Muscle layer of colon (tissue), 2 donors: ENCODE measurements at regions not wholly inside any gene's neighbourhood (a gene's known extent, or its start where the extent isn't known, plus 50 kb on each side); places are given as distances from the start of the nearest gene placed in this dataset.

Experiments used
- H3K27ac ChIP-seq: one replicate; pipeline ENCODE4 v1.7.0; 2013; ENCODE audit warnings: low read depth, mild to moderate bottlenecking, low read length, moderate library complexity
- H3K27me3 ChIP-seq, 2 donors: one replicate each; pipeline ENCODE4 v1.7.0; 2013; ENCODE audit warnings: low read length in 2 of 2, mild to moderate bottlenecking in 2 of 2; ENCODE audit not compliant: insufficient read depth in 2 of 2, control insufficient read depth in 1 of 2
- H3K36me3 ChIP-seq: one replicate; pipeline ENCODE4 v1.7.0; 2013; ENCODE audit warnings: mild to moderate bottlenecking, low read length; ENCODE audit not compliant: insufficient read depth
- H3K4me1 ChIP-seq: one replicate; pipeline ENCODE4 v1.7.0; 2013; ENCODE audit warnings: mild to moderate bottlenecking, low read length; ENCODE audit not compliant: insufficient read depth
- H3K4me3 ChIP-seq, 2 donors: one replicate each; pipeline ENCODE4 v1.7.0; 2013; ENCODE audit warnings: low read length in 2 of 2, low read depth in 1 of 2, mild to moderate bottlenecking in 1 of 2, moderate library complexity in 1 of 2
- H3K9ac ChIP-seq: one replicate; pipeline ENCODE4 v1.7.0; 2013; ENCODE audit warnings: low read length
- H3K9me3 ChIP-seq: one replicate; pipeline ENCODE4 v1.7.0; 2013; ENCODE audit warnings: mild to moderate bottlenecking, low read length
- donor health status: abdominal sarcoma.
- donor health status: Adenocarcinoma of cecum.

- no peaks in the 10 kb centered on the region for H3K9me3 ChIP-seq
- H3K27me3 ChIP-seq, result no peaks in the 10 kb centered on the region
- H3K4me3 ChIP-seq, result no peak overlapping the region
- H3K9ac ChIP-seq, result no peak overlapping the region
- no peaks in the 10 kb centered on the region for H3K4me1 ChIP-seq
- no peak overlapping the region for H3K27ac ChIP-seq
- no peaks in the 10 kb centered on the region for H3K36me3 ChIP-seq
Measured at GRCh38 chr18:29531746-29532145, 1354.8 kb upstream of the CDH2 start.

- Histone ChIP-seq H3K9me3 (no peaks in the 10 kb centered on the region), H3K4me3 (no peak overlapping the region), H3K36me3 (no peaks in the 10 kb centered on the region), H3K27me3 (no peaks in the 10 kb centered on the region), H3K27ac (no peak overlapping the region), H3K9ac (no peak overlapping the region), H3K4me1 (no peaks in the 10 kb centered on the region)
Measured at GRCh38 chr18:29523371-29523770, 1346.4 kb upstream of the CDH2 start.

- Histone ChIP-seq H3K4me3 (no peak overlapping the region), H3K9me3 (no peaks in the 10 kb centered on the region), H3K27me3 (no peaks in the 10 kb centered on the region), H3K36me3 (no peaks in the 10 kb centered on the region), H3K9ac (no peak overlapping the region), H3K4me1 (no peaks in the 10 kb centered on the region), H3K27ac (no peak overlapping the region)
Measured at GRCh38 chr18:29512761-29513160, 1335.8 kb upstream of the CDH2 start.

GRCh38 chr18:29512203-29512602 lies 1335.3 kb upstream of the CDH2 start:
- H3K27me3 ChIP-seq, result no peaks in the 10 kb centered on the region
- H3K36me3 ChIP-seq, result no peaks in the 10 kb centered on the region
- H3K4me1 ChIP-seq, result no peaks in the 10 kb centered on the region
- H3K4me3 ChIP-seq, result no peak overlapping the region
- no peaks in the 10 kb centered on the region for H3K9me3 ChIP-seq
- H3K9ac ChIP-seq, result no peak overlapping the region
- no peak overlapping the region for H3K27ac ChIP-seq

GRCh38 chr18:29501952-29502351 lies 1325.0 kb upstream of the CDH2 start:
- Histone ChIP-seq H3K27me3 (no peaks in the 10 kb centered on the region), H3K9ac (no peak overlapping the region), H3K27ac (no peak overlapping the region), H3K4me3 (no peak overlapping the region), H3K4me1 (no peaks in the 10 kb centered on the region), H3K36me3 (no peaks in the 10 kb centered on the region), H3K9me3 (no peaks in the 10 kb centered on the region)

GRCh38 chr18:29496152-29496680 lies 1319.3 kb upstream of the CDH2 start:
- Histone ChIP-seq H3K9me3 (no peaks in the 10 kb centered on the region), H3K27ac (no peak overlapping the region), H3K4me1 (no peaks in the 10 kb centered on the region), H3K4me3 (no peak overlapping the region), H3K36me3 (no peaks in the 10 kb centered on the region), H3K9ac (no peak overlapping the region), H3K27me3 (no peaks in the 10 kb centered on the region)

- H3K4me3 ChIP-seq, result no peak overlapping the region
- no peak overlapping the region for H3K27ac ChIP-seq
- H3K4me1 ChIP-seq, result no peaks in the 10 kb centered on the region
- no peaks in the 10 kb centered on the region for H3K27me3 ChIP-seq
- no peaks in the 10 kb centered on the region for H3K9me3 ChIP-seq
- no peak overlapping the region for H3K9ac ChIP-seq
- no peaks in the 10 kb centered on the region for H3K36me3 ChIP-seq
Measured at GRCh38 chr18:29494371-29494770, 1317.4 kb upstream of the CDH2 start.

GRCh38 chr18:29491907-29492306 lies 1315.0 kb upstream of the CDH2 start:
- Histone ChIP-seq H3K9ac (no peak overlapping the region), H3K4me1 (no peaks in the 10 kb centered on the region), H3K27me3 (no peaks in the 10 kb centered on the region), H3K9me3 (no peaks in the 10 kb centered on the region), H3K36me3 (no peaks in the 10 kb centered on the region), H3K27ac (no peak overlapping the region), H3K4me3 (no peak overlapping the region)

GRCh38 chr18:29488617-29489016 lies 1311.7 kb upstream of the CDH2 start:
- Histone ChIP-seq H3K4me3 (no peak overlapping the region), H3K27ac (no peak overlapping the region), H3K36me3 (no peaks in the 10 kb centered on the region), H3K4me1 (no peaks in the 10 kb centered on the region), H3K9ac (no peak overlapping the region), H3K27me3 (no peaks in the 10 kb centered on the region), H3K9me3 (no peaks in the 10 kb centered on the region)

GRCh38 chr18:29465526-29465925 lies 1288.6 kb upstream of the CDH2 start:
- Histone ChIP-seq H3K9ac (no peak overlapping the region), H3K27ac (no peak overlapping the region), H3K4me3 (no peak overlapping the region), H3K9me3 (no peaks in the 10 kb centered on the region), H3K27me3 (no peaks in the 10 kb centered on the region), H3K36me3 (no peaks in the 10 kb centered on the region), H3K4me1 (no peaks in the 10 kb centered on the region)

GRCh38 chr18:29459972-29460371 lies 1283.0 kb upstream of the CDH2 start:
- no peak overlapping the region for H3K27ac ChIP-seq

GRCh38 chr18:29457316-29457889 lies 1280.5 kb upstream of the CDH2 start:
- H3K27me3 ChIP-seq, result no peaks in the 10 kb centered on the region
- H3K27ac ChIP-seq, result no peak overlapping the region
- H3K4me1 ChIP-seq, result no peaks in the 10 kb centered on the region
- H3K9me3 ChIP-seq, result no peaks in the 10 kb centered on the region
- H3K9ac ChIP-seq, result no peak overlapping the region
- no peaks in the 10 kb centered on the region for H3K36me3 ChIP-seq
- no peak overlapping the region for H3K4me3 ChIP-seq

More at GRCh38 chr18:29459972-29460371, 1283.0 kb upstream of the CDH2 start:
- no peak overlapping the region for H3K4me3 ChIP-seq
- no peak overlapping the region for H3K9ac ChIP-seq
- no peaks in the 10 kb centered on the region for H3K36me3 ChIP-seq
- H3K9me3 ChIP-seq, result no peaks in the 10 kb centered on the region
- no peaks in the 10 kb centered on the region for H3K4me1 ChIP-seq
- H3K27me3 ChIP-seq, result no peaks in the 10 kb centered on the region
